Kidney (tissue), 13 donors: ENCODE measurements at regions not wholly inside any gene's neighbourhood (a gene's known extent, or its start where the extent isn't known, plus 50 kb on each side); places are given as distances from the start of the nearest gene placed in this dataset.

Experiments used
- DNase-seq, 5 donors: peaks; one replicate each; pipeline ENCODE4 v3.0.0-alpha.2; 2013 to 2020
- FAIRE-seq: peaks from 2 replicates; lab custom pipeline; 2012; peaks lifted over from hg19 to GRCh38; lab: Jason Lieb, UNC
- H3K27ac ChIP-seq, 2 donors: one replicate each; pipeline ENCODE4 v1.7.0; 2013; ENCODE audit warnings: low read depth in 2 of 2, low read length in 2 of 2, inconsistent platforms in 1 of 2
- H3K27me3 ChIP-seq: one replicate; pipeline ENCODE4 v1.7.1; 2013; ENCODE audit warnings: low read length, inconsistent platforms; ENCODE audit not compliant: control insufficient read depth, insufficient read depth
- H3K36me3 ChIP-seq, 3 donors: one replicate each; pipeline versions ENCODE4 v1.7.0 to v1.7.1; 2013; ENCODE audit warnings: low read length in 3 of 3, control low read depth in 1 of 3, inconsistent platforms in 1 of 3; ENCODE audit not compliant: insufficient read depth in 3 of 3, control insufficient read depth in 2 of 3
- H3K4me1 ChIP-seq, 3 donors: one replicate each; pipeline versions ENCODE4 v1.7.0 to v1.7.1; 2013; ENCODE audit warnings: low read length in 3 of 3, inconsistent platforms in 1 of 3, low read depth in 1 of 3; ENCODE audit not compliant: control insufficient read depth in 2 of 3, insufficient read depth in 2 of 3
- H3K4me3 ChIP-seq, 3 donors: one replicate each; pipeline versions ENCODE4 v1.7.0 to v1.8.1; 2013; ENCODE audit warnings: low read length in 3 of 3, control low read depth in 1 of 3, inconsistent platforms in 1 of 3
- H3K9ac ChIP-seq, 3 donors: one replicate each; pipeline versions ENCODE4 v1.7.0 to v1.7.1; 2013; ENCODE audit warnings: low read length in 3 of 3, control low read depth in 1 of 3, inconsistent platforms in 1 of 3
- H3K9me3 ChIP-seq, 3 donors: one replicate each; pipeline versions ENCODE4 v1.7.0 to v1.7.1; 2013; ENCODE audit warnings: low read length in 3 of 3, control low read depth in 1 of 3, inconsistent platforms in 1 of 3; ENCODE audit not compliant: control insufficient read depth in 2 of 3, insufficient read depth in 1 of 3
- CTCF ChIP-seq: IDR thresholded peaks from 3 replicates; pipeline ENCODE4 v1.5.1; 2012; ENCODE audit warnings: mild to moderate bottlenecking, moderate library complexity, borderline replicate concordance; ENCODE audit not compliant: insufficient read depth; ENCODE audit errors: extremely low read depth
- intact Hi-C: fragments of 100-400 bp; cut with DNase I; formaldehyde crosslinking; loops from one replicate; pipeline ENCODE4 v1.11.1; 2022
- donor health status: control.
- donor health status: control.
- donor health status: control.
- donor health status: control.
- donor health status: control.
- donor health status: DM: yes; HTN: yes; CAD: no.
- donor health status: Normal renal cell carcinoma (clear cell type).

GRCh38 chr12:98144953-98145352 is 370.4 kb upstream of the TMPO start:
- Histone ChIP-seq H3K9me3 (peaks cover 0 to 1% (median 0%) of the 10 kb centered on the region in 3 donors), H3K4me1 (no peaks in the 10 kb centered on the region), H3K9ac (no peak overlapping the region), H3K27me3 (no peaks in the 10 kb centered on the region), H3K36me3 (no peaks in the 10 kb centered on the region), H3K4me3 (no peak overlapping the region), H3K27ac (no peak overlapping the region)
- TF ChIP-seq CTCF, result no peak
- DNase-seq, result no peak
- intact Hi-C loops, result no loop called here
- no peak for FAIRE-seq

GRCh38 chr12:98146043-98146442 is 369.3 kb upstream of the TMPO start:
- no peaks in the 10 kb centered on the region for H3K27me3 ChIP-seq
- H3K4me3 ChIP-seq, result no peak overlapping the region
- DNase-seq (no peak), FAIRE-seq (no peak)
- no peak overlapping the region for H3K27ac ChIP-seq
- H3K9ac ChIP-seq, result no peak overlapping the region
- intact Hi-C loops, result no loop called here
- no peaks in the 10 kb centered on the region for H3K4me1 ChIP-seq
- H3K9me3 ChIP-seq, result peaks cover 0 to 1% (median 0%) of the 10 kb centered on the region in 3 donors
- H3K36me3 ChIP-seq, result no peaks in the 10 kb centered on the region
- no peak for TF ChIP-seq CTCF

GRCh38 chr12:98146487-98146886 is 368.9 kb upstream of the TMPO start:
- Histone ChIP-seq H3K4me3 (no peak overlapping the region), H3K4me1 (no peaks in the 10 kb centered on the region), H3K9ac (no peak overlapping the region), H3K27me3 (no peaks in the 10 kb centered on the region), H3K36me3 (no peaks in the 10 kb centered on the region), H3K9me3 (peaks cover 0 to 1% (median 0%) of the 10 kb centered on the region in 3 donors), H3K27ac (no peak overlapping the region)
- no peak for TF ChIP-seq CTCF
- FAIRE-seq (no peak), DNase-seq (no peak)
- intact Hi-C loops, result no loop called here

GRCh38 chr12:98149270-98149669 is 366.1 kb upstream of the TMPO start:
- H3K9ac ChIP-seq, result no peak overlapping the region
- H3K36me3 ChIP-seq, result no peaks in the 10 kb centered on the region
- FAIRE-seq (no peak), DNase-seq (no peak)
- H3K9me3 ChIP-seq, result peaks cover 0 to 1% (median 0%) of the 10 kb centered on the region in 3 donors
- TF ChIP-seq CTCF, result no peak
- no peaks in the 10 kb centered on the region for H3K27me3 ChIP-seq
- no peak overlapping the region for H3K27ac ChIP-seq
- H3K4me1 ChIP-seq, result no peaks in the 10 kb centered on the region
- no peak overlapping the region for H3K4me3 ChIP-seq
- intact Hi-C loops, result no loop called here
